ENCODE measurements at regions not wholly inside any gene's neighbourhood (a gene's known extent, or its start where the extent isn't known, plus 50 kb on each side); places are given as distances from the start of the nearest gene placed in this dataset.
A peak's percentile ranks its signal among the peaks of the same experiment; 100 is the strongest.

DNA sequence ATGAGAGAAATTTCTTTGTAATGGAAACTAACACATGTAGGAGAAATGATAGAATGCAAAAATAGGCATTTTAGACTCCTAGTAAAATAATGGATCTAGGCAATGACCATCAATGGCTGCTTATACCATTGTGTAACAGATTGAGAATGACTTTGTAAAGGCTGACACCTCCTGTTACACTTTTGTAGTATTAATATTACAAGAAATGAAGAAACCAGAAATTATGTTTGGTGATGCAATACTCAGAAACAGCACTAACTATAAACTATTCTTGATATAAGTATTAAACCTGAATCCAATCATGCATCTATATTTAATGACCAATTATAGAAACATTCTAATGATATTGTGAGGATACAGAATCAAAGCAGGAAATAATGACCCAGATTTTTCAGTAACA, 108.5 kb upstream of the CNTN1 start:
- no peak overlapping the region for H3K4me2 ChIP-seq (ENCODE audit: control insufficient read depth, insufficient read depth)
- peaks cover 3% of the 10 kb centered on the region; the same call in 1 of the 3 replicates for H3K9me3 ChIP-seq (replicated peaks; ENCODE audit: control insufficient read depth, insufficient read depth, low read length)
- H3K4me3 ChIP-seq: no peak overlapping the region
- ChIA-PET CTCF (interaction anchor here (0.9 kb wide), 1 partner anchor 10 kb away, joined by 3 read pairs; no protein-coding TSS in a partner anchor), POLR2A (no interaction called here), SMC1A (ENCODE audit: uncharacterized antibody, unreplicated experiment) (interaction anchor here (1.2 kb wide), 1 partner anchor 68 kb away, joined by 4 read pairs; no protein-coding TSS in a partner anchor), RAD21 (ENCODE audit: unreplicated experiment) (no interaction called here)
- in situ Hi-C loops (cut with MboI): no loop called here
- no peak overlapping the region for H2AFZ ChIP-seq (ENCODE audit: control insufficient read depth, low read depth, low read length)
- ATAC-seq: no peak
- no peak overlapping the region for H3K9ac ChIP-seq (ENCODE audit: control insufficient read depth, insufficient read depth, low read length)
- H3K79me2 ChIP-seq (ENCODE audit: control insufficient read depth, insufficient read depth, low read length): no peaks in the 10 kb centered on the region
- H3K36me3 ChIP-seq (ENCODE audit: control insufficient read depth in 2 of 2, insufficient read depth in 2 of 2, low read length in 1 of 2): no peaks in the 10 kb centered on the region
- TF ChIP-seq MLLT1 (IDR thresholded peaks at IDR 0.05) (no peak), RAD21 (IDR thresholded peaks at IDR 0.05; ENCODE audit: insufficient read depth, low read depth, low read length) (peak; percentile 34; the same call in 1 of the 2 replicates), YBX1 (IDR thresholded peaks at IDR 0.05) (no peak)
- no peak overlapping the region for H3K27ac ChIP-seq (ENCODE audit: control insufficient read depth, insufficient read depth)
- no peaks in the 10 kb centered on the region for H4K20me1 ChIP-seq (ENCODE audit: control insufficient read depth, insufficient read depth)
- DNase-seq (ENCODE audit: low read depth, low spot score): no peak
- no peak for FAIRE-seq
- intact Hi-C loops (cut with micrococcal nuclease; ENCODE audit: unreplicated experiment): loop anchor here (10.0 kb wide), 1 partner anchor 139 kb away; no protein-coding TSS in a partner anchor
- H3K27me3 ChIP-seq (replicated peaks in 1 of 2; ENCODE audit: control insufficient read depth in 2 of 2, insufficient read depth in 2 of 2, low read length in 1 of 2): no peaks in the 10 kb centered on the region
- BruUV-seq (replicated peaks): no TSS peak
- H3K4me1 ChIP-seq (ENCODE audit: control insufficient read depth, insufficient read depth, low read length): no peaks in the 10 kb centered on the region

DNA sequence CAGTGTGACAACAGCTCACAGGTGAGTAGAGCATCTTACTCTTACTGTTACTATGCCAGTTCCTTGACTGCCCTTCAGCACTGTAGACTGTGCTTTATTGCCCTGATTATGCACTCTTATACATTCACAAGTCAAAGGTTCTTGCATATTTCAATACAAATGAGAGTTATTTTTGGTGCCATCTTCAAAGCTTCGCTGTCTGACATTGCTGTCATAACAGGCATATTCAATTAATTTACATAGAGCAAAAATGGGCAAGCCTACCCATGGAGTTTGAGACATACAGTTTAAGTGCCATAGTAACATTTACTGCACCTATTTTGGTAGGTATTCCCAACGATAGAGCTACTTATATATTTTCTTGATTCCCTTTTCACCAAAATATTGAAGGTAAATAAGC, 107.5 kb upstream of the CNTN1 start:
- BruUV-seq (replicated peaks): no TSS peak
- Histone ChIP-seq H3K4me2 (ENCODE audit: control insufficient read depth, insufficient read depth) (no peak overlapping the region), H3K27me3 (replicated peaks in 1 of 2; ENCODE audit: control insufficient read depth in 2 of 2, insufficient read depth in 2 of 2, low read length in 1 of 2) (no peaks in the 10 kb centered on the region), H3K79me2 (ENCODE audit: control insufficient read depth, insufficient read depth, low read length) (no peaks in the 10 kb centered on the region), H3K36me3 (ENCODE audit: control insufficient read depth in 2 of 2, insufficient read depth in 2 of 2, low read length in 1 of 2) (no peaks in the 10 kb centered on the region), H3K27ac (ENCODE audit: control insufficient read depth, insufficient read depth) (no peak overlapping the region), H3K4me1 (ENCODE audit: control insufficient read depth, insufficient read depth, low read length) (no peaks in the 10 kb centered on the region), H2AFZ (ENCODE audit: control insufficient read depth, low read depth, low read length) (no peak overlapping the region), H3K9me3 (replicated peaks; ENCODE audit: control insufficient read depth, insufficient read depth, low read length) (peaks cover 3% of the 10 kb centered on the region; the same call in 1 of the 3 replicates), H4K20me1 (ENCODE audit: control insufficient read depth, insufficient read depth) (no peaks in the 10 kb centered on the region), H3K4me3 (no peak overlapping the region), H3K9ac (ENCODE audit: control insufficient read depth, insufficient read depth, low read length) (no peak overlapping the region)
- intact Hi-C loops (cut with micrococcal nuclease; ENCODE audit: unreplicated experiment) (loop anchor here (10.0 kb wide), 1 partner anchor 140 kb away; no protein-coding TSS in a partner anchor), in situ Hi-C loops (cut with MboI) (no loop called here)
- DNase-seq (ENCODE audit: low read depth, low spot score): no peak
- ChIA-PET POLR2A (no interaction called here), CTCF (no interaction called here), RAD21 (ENCODE audit: unreplicated experiment) (no interaction called here), SMC1A (ENCODE audit: uncharacterized antibody, unreplicated experiment) (interaction anchor here (1.3 to 1.8 kb wide), 2 partner anchors 17 to 24 kb away, joined by 4 to 5 read pairs; no protein-coding TSS in a partner anchor)
- TF ChIP-seq, protein P1, sequence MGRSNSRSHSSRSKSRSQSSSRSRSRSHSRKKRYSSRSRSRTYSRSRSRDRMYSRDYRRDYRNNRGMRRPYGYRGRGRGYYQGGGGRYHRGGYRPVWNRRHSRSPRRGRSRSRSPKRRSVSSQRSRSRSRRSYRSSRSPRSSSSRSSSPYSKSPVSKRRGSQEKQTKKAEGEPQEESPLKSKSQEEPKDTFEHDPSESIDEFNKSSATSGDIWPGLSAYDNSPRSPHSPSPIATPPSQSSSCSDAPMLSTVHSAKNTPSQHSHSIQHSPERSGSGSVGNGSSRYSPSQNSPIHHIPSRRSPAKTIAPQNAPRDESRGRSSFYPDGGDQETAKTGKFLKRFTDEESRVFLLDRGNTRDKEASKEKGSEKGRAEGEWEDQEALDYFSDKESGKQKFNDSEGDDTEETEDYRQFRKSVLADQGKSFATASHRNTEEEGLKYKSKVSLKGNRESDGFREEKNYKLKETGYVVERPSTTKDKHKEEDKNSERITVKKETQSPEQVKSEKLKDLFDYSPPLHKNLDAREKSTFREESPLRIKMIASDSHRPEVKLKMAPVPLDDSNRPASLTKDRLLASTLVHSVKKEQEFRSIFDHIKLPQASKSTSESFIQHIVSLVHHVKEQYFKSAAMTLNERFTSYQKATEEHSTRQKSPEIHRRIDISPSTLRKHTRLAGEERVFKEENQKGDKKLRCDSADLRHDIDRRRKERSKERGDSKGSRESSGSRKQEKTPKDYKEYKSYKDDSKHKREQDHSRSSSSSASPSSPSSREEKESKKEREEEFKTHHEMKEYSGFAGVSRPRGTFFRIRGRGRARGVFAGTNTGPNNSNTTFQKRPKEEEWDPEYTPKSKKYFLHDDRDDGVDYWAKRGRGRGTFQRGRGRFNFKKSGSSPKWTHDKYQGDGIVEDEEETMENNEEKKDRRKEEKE (IDR thresholded peaks at IDR 0.05): no peak
- TF ChIP-seq YBX1 (IDR thresholded peaks at IDR 0.05) (no peak), EZH2 (IDR thresholded peaks at IDR 0.05; ENCODE audit: borderline replicate concordance, control insufficient read depth, low read depth, low read length) (no peak)
- no peak for FAIRE-seq
- ATAC-seq: no peak
- 3% methylated on average over 2 of the region's 2 CpGs for WGBS (ENCODE audit: insufficient coverage, insufficient replicate concordance, low lambda C conversion rate, missing lambda C conversion rate)

Data from GM12878 (cell line).